Amniotic stem cell (primary cell): ENCODE measurements at regions not wholly inside any gene's neighbourhood (a gene's known extent, or its start where the extent isn't known, plus 50 kb on each side); places are given as distances from the start of the nearest gene placed in this dataset.
"Not testable (repeated sequence)": the region's sequence is repeated elsewhere in the genome, so short reads cannot be mapped to it uniquely, and the experiment has no call there.

Source experiments
- DNase-seq: peaks from one replicate; lab custom pipeline; 2025; lab: John Stamatoyannopoulos, UW

DNA sequence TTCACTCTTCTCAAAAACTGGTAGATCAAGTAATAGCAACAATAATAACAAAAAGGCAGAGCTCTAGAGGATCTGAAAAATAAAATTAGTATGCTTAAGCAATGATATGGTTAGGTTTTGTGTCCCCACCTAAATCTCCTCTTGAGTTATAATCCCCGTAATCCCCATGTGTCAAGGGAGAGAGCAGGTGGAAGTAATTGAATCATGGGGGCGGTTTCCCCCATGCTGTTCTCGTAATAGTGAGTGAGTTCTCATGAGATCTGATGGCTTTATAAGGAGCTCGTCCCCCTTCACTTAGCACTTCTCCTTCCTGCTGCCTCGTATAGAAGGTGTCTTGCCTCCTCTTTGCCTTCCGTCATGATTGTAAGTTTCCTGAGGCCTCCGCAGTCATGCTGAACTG is 60.2 kb upstream of the ABHD2 start:
- no peak for DNase-seq

- DNase-seq: no peak
Measured at GRCh38 chr15:89030311-89030710, 57.9 kb upstream of the ABHD2 start.

GRCh38 chr15:89031637-89032285 is 56.5 kb upstream of the ABHD2 start:
- not testable (repeated sequence) for DNase-seq

DNA sequence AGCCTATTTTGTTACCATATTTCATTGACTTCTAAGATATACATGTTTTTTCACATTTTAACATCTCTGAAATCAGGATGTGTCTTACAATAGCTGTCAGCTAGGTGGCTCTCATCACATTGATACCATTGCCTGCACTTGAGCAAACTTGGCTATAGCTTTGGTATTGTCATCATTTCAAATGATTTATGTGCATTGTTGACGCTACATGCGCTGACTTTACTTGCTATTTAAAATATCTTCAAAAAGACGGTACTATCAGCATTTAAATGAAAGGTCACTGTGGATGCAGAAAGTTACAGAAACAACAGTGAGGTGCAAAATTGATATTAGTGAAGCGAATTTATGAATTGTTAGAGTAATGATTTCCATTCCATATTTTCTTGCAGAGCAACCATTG is 54.0 kb upstream of the ABHD2 start:
- DNase-seq: no peak

- DNase-seq: no peak
Measured at GRCh38 chr15:89035150-89035549, 53.1 kb upstream of the ABHD2 start.

DNA sequence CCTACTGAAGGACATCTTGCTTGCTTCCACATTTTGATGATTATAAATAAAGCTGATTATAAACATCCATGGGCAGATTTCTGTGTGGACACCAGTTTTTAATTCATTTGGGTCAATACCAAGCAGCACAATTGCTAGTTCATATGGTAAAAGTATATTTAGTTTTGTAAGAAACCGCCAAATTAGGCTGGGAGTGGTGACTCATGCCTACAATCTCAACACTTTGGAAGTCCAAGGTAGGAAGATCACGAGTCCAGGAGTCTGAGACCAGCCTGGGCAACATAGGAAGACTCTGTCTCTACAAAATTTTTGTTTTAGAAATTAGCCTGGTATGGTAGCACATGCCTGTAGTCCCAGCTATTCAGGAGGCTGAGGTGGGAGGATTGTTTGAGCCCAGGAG is 52.6 kb upstream of the ABHD2 start:
- no peak for DNase-seq

DNA sequence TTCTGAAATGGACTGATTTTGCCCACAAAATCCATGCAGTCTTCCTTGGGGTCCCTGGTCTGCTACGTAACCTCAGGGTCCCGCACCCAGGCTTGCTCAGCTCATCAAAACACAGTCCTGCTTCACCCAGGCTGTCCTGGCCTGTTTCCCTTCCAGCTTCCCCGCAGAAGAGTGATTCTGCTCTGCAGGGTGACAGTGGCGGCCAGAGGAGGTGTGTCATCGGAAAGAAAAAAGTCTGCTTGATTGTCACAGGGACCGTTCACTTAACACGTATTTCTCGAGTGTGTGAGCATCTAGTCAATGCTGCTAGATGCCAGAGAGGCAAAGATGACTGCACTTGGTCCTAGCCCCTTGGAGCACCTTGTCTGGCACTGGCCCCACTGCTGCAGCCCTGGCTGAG is 50.1 kb upstream of the ABHD2 start:
- DNase-seq: no peak
